GM18502 (cell line): ENCODE measurements at regions not wholly inside any gene's neighbourhood (a gene's known extent, or its start where the extent isn't known, plus 50 kb on each side); places are given as distances from the start of the nearest gene placed in this dataset.

Experiments
- ATAC-seq: cut with Tn5 transposase; IDR thresholded peaks from one replicate; pipeline ENCODE4 v1.9.1; 2021; ENCODE audit warnings: mild to moderate bottlenecking; ENCODE audit not compliant: unreplicated experiment, poor library complexity

DNA sequence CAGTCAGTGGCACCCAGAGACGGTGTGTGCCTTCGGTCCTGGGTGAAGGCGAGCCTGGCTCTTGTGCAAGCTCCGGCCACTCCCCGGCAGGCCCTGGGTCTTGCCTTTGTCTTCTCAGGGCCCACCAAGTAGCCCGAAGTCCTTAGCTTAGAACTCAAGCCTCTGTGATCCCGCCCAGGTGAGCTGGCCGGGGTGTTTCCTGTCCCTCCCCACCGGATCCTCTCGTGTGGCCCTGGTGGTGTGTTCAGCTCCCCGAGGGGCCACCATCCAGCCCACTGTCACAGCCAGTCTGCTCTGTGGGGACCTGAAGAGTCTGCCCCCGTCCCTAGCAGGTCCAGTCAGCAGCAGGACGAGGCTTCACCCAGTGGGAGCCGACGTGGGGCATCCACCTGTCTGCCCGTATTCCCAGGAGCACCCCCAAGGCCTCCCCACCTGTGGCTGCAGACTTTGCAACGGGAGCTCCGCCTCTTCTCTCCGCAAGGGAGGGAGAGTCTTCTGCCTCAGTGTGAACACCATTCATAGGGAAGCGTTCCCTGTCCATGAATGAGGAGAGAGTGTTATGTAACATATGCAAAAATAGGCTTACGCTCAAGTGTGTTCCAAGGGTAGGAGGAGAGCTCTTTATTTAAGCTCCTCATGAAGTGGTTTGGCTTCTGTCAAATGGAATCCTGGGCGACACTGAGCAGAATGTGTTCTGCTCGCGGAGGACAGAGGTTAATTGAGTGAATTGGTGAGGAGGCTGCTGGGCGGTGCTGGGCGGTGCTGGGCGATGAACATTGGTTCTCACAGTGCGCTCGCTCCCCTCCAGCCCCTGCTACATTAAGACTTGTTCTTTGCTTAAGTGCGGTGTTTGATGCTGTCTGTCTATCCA is 108.9 kb downstream of the CRYAA start:
- no peak for ATAC-seq

DNA sequence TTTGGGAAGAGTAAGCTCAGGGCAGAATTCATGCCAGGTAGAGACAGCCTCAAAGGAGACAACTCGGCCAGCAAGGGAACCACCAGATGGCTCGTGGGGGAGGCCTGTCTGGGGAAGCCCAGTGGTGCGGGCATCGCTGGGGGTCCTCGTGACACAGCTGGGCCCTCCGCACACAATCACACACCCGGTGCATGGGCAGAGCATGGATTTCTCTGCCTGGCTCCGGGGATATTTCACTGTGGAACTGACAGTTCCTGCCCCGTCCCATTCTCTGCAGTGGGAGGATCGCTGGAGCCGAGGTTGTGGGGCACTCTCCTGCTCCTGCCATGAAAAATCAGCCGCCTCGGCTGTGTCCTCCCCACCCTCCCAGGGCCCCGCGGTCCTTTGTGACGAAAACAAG is 108.0 kb downstream of the CRYAA start:
- ATAC-seq = no peak

DNA sequence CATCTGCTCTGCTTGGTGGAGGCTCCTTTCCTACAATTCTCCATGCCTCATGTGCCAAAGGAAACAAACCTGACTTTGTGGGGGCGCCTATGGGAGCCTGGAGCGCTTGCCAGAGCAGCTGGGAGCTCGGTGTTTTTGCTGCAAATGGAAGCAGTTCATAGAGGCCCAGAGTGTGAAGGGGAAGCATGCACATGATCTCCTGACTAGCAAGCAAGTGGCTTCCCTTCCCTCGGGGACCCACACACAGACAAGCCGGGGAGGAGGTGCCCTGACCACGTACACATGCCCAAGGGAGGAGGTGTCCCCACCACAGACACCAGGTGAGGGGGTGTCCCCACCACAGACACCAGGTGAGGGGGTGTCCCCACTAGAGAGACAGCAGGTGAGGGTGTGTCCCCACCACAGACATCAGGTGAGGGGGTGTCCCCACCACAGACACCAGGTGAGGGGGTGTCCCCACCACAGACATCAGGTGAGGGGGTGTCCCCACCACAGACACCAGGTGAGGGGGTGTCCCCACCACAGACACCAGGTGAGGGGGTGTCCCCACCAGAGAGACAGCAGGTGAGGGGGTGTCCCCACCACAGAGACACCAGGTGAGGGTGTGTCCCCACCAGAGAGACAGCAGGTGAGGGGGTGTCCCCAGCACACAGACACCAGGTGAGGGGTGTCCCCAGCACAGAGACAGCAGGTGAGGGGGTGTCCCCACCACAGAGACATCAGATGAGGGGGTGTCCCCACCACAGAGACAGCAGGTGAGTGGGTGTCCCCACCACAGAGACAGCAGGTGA is 106.8 kb downstream of the CRYAA start:
- no peak for ATAC-seq

DNA sequence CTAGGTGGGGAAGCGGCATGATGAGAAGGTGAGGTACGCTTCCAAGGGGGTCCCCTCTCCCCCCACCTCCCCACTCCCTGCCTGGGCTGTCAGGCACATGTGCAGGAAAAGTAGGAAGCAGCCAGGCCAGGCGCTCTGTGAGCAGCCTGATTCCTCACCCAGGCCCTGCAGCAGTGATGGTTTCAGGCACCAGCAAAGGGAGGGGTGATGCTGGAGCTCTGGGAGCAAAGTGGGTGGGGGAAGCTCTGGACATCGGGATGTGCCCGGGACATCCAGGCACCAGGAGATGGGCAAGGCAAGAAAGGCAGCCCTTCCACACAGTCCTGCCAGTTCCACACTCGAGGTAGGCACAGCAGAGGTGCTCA is 106.1 kb downstream of the CRYAA start:
- no peak for ATAC-seq

DNA sequence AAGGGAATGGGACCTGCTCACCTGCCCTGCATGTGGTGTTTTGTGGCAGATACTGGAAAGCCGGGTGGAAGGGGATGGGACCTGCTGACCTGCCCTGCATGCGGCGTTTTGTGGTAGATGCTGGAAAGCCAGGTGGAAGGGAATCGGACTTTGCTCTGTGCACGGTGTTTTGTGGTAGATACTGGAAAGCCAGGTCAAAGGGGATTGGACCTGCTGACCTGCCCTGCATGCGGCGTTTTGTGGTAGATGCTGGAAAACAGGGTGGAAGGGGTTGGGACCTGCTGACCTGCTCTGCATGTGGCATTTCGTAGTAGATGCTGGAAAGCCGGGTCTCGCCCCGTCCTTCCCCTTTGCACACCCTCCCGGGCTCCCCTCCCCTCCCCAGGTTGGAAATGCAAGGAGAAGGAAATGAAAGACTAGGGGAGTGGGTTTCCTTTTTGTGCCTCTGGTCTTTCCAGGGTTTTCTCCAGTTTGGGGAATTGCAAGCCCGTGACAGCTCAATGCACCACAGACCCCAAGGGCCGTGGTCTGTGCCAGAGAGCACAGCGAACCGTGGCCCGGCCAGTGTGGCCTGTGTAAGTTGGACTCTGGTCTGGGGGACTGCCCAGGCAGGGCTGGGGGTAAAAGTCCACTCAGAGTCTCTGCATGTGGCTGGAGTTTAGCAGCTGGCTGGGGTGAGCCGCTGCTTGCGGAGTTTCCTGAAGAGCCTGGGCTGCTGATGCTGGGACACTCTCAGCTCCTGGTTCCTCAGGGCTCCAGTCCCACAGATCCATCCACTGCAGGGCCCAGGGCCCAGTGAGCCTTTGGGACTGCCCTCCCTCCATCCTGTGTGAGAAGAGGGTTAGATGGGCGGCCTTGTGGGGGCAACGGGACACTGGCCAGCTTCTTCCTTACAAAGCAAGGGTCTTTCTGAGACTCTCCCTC is 105.5 kb downstream of the CRYAA start:
- no peak for ATAC-seq

DNA sequence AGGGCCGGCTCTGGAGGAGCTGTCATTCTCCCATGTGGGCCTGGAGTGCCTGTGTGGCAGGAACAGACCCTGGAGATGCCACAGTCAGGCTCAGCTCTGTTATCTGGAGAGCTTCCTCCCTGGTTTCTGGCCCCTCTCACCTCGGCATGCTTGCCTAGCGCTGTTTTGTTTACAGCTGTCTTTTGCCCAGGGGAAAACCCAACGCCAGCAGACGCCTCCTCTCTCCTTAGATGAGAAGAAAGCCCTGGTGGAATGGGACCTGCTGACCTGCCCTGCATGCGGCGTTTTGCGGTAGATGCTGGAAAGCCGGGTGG is 104.9 kb downstream of the CRYAA start:
- no peak for ATAC-seq

DNA sequence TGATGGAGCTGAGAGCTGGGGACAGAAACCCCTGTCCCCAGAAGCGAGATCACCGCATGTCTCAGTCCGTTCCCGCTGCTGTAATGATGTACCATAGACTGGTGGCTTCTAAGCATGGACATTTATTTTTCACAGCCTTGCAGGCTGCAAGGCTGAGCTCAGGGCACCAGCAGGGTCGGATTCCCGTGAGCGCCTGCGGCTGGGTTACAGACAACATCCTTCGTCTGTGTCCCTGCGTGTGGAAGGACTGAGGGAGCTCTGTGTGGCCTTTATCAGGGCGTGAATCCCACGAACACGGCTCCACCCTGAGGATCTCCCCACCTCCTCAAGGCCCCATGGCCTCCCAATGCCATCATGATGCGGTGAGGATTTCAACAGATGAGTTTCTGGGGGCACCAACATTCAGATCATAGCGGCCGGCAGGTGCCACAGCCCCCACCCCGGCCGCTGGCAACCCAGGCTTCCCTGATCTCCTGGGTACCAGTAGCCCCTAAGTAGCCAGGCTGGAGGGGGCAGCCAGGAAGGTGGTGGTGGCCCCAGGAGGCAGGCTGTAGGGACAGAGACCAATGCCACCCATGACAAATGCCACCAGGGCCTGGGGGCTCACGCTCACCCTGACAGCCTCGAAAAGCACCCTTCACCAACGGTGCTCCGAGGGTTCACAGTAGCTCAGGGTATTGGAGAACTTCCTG is 104.4 kb downstream of the CRYAA start:
- ATAC-seq = no peak

DNA sequence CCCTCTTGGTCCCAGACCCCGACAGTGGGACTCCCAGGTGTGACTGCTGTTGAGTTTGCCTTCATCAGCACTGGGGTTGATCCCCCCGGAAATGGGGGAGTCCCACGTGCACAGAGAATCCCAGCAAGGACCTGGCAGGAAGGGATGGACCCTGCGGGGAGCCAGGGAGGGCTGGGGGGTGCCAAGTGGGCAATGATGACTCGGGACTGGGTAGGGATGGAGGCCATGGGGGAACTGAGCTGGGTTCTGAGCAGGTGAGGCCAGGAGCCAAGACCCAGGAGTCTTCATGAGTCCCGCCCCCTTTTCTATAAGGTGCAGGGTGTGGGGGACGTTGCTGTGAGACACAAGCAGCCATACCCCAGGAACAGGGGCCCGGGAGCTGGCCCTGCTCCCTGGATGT is 103.8 kb downstream of the CRYAA start:
- no peak for ATAC-seq

DNA sequence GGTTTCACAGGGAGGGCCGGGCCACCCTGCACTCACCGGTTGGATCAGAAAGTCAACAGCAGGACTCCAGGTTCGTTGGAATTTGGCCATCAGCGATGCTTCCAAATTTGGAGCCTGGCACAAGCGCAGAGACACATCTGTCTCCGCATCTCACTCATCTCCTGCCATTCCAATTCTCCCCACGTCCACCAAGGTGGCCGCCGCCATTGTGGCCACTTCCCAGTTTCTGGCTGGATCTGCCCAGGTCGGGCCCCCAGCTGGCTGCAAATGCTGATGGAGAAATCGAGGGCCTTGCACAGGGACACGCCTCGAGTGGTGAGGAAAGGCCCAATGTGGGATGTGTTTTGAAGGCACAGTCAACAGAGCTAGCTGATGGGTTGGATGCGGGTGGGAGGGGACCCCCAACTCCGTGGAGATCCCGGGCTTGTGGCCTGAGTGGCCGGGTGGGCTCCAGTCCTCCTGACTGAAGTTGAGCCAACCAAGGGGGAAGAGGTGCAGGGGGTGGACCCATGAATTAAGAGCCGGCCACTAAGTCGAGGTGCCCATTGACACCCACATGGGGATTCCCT is 102.7 kb downstream of the CRYAA start:
- no peak for ATAC-seq

DNA sequence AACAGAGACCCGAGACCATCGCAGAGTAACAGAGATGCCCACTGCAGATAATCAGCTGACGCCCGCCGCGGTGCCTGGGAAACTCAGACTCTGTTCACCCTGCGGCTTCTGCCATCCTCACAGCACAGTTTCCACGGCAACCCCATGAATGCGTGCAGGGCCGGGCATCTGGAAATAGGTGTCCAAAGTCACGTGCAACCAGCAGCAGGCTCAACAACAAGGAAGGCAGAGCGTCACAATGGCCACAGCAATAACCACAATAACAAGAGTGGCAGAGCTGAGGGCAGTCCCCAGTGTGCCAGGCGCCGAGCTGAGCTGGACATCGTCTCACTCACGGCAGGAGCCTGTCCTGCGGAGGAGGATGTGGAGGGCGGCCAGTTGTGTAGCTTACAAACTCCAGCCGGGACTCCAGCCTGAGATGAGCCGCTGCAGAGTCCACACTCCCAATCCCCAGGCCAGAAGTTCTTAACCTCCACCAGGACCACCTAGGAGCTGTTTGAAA is 102.0 kb downstream of the CRYAA start:
- no peak for ATAC-seq

DNA sequence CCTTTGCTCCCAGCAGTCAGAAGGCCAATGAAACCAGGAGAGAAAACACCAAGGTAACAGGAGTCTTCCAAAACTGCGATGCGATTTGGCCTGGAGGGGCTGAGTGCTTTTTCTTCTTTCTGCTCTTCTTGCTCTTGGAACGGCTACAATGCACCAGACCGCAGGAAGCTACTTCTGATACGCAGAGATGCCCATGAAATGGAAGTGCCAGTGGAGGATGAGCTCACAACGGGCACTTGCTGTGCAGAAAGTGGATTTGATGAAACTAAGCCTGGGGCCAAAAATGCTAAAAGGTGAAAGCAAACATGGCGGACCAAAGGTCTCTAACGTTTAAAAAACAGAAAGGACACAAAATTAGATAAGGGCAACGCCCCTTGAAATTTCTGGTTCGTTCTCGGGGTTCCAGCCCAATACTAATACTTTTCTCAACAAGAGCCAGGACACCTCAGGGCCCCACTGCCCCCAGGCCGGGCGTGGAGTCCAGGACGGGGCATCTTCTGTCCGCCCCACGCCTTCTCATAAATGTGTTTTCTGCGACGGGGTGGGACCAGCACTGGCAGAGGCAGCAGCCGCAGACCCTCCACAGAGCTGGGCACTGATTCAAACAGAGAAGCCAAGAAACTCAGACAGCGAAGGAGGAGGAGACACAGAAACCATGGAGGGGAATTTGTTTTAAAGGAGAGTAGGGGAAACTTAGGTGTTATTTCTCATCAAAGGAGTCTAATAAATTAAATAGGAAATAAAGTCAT is 101.3 kb downstream of the CRYAA start:
- no peak for ATAC-seq

DNA sequence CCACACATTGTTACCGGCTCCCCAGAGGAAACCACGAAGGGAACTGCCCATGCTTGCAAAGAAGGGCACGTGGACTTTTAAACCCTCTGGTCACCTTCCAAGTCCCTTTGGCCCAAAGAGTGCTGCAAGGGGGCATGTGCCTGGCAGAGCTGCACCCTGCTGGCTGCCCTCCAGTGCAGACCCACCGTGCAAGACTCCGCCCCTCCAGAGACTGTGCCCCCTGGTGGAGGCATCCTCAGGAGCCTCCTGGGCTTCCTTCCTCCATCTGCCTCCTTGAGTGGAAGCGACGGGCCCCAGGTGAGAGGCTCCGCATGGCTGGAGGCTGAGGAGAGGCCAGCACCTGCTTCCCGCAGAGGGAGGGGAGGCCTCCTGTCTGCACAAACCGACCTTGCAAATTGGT is 100.6 kb downstream of the CRYAA start:
- no peak for ATAC-seq

DNA sequence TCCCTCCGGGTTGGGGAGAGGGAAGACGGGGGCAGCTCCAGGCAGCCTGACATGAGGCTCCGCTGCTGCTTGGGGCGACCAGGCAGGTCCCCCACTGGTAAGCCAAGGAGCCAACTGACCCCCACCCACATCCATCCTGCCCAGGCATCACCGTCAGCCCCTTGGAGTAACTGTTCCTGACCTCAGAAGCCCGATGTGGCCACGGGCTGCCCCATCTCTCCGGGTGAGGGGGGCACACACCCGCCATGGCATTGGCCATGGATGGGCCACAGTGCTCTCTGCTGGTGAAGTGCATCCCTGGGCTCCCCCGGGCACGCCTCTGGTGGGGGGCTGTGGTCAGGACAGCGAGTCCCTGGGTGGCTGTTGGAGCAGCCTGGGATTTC is 100.0 kb downstream of the CRYAA start:
- no peak for ATAC-seq

DNA sequence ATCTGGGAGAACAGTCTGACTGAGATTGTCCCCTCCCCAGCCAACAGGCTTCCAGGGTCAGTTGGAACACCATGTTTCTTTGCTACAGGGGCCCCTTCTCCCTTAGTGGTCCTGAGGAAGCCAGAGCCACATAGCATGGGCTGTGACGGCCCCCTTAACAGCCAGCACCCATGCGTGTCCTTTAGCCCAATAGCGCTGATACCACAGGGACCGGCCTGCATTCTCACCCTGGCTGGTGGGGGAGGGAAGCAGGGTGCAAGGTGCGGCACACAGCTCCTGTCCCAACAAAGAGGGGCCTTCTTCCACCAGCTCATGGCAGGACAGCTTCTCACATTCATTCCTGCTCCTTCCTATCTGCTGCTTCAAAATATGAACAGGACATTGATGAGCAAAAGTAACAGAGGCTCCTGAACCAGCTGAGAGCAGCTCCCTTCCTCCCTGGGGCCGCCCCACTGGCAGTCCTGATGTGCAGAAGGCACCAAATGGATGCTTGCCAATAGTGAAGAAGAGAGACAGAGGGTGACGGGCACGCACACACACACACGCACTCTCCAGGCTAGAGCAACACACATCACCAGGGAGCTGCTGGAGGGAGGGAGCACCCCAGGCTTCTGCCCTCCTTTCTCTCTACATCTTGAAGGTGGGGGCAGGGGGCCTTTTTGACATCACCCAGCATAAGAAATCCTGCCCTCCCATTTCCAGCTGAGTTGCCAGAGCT is 99.4 kb downstream of the CRYAA start:
- ATAC-seq = no peak

DNA sequence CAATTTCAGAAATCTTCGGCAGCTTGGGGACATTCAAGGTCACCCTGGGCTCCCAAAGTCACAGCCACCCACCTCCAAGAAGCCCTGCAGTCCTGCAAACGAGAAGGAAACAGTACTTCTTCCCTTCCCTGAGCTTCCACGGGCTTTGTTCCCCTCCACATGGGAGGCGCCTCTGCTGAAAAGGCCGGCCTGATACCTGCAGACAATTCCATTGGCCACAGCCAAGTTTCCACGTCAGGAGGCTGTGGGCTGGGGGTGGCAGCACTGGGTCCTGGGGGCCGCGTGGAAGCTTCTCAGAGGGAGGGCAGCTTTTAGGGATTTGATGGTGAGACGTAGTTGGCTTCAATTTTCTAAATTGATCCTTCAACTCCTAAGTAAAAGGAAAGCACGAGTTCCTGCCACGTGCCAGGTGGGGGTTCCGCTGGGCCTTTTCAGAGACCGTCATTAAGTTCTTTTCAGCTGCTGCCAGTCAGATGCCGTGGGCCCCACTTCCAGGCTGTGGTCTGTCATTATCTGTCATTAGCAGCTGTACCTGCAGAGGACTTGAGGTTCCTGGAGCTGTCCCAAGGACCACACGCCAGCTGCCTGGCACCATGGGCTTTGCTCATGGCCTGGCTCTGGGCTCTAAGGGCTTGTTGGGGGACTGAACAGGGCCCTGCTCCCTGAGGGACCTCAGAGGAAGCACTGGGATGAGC is 98.7 kb downstream of the CRYAA start:
- ATAC-seq = no peak

DNA sequence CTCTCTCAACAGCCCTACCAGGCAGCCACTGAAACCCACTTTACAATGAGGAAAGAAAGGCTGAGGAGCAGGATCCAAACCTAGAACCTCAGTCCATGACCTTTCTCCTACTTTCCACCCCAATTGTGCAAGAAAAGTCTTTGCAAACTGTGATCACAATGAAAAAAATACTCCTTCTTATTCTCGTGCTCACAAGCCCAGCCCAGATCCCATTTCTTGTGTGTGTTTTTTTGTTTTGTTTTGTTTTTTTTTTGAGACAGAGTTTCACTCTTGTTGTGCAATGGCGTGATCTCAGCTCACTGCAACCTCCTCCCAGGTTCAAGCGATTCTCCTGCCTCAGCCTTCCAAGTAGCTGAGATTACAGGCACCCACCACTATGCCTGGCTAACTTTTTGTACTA is 97.7 kb downstream of the CRYAA start:
- ATAC-seq = no peak

DNA sequence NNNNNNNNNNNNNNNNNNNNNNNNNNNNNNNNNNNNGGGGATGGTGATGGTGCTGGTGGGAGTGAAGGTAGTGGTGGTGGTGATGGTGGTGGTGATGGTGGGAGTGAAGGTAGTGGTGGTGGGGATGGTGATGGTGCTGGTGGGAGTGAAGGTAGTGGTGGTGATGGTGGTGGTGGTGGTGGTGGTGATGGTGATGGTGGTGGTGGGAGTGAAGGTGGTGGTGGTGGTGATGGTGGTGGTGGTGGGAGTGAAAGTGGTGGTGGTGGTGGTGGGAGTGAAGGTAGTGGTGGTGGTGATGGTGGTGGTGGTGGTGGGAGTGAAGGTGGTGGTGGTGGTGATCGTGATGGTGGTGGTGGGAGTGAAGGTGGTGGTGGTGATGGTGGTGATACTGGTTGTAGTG is 93.6 kb downstream of the CRYAA start:
- no peak for ATAC-seq
